ENCODE measurements at regions not wholly inside any gene's neighbourhood (a gene's known extent, or its start where the extent isn't known, plus 50 kb on each side); places are given as distances from the start of the nearest gene placed in this dataset.
"Not testable (repeated sequence)": the region's sequence is repeated elsewhere in the genome, so short reads cannot be mapped to it uniquely, and the experiment has no call there.

DNA sequence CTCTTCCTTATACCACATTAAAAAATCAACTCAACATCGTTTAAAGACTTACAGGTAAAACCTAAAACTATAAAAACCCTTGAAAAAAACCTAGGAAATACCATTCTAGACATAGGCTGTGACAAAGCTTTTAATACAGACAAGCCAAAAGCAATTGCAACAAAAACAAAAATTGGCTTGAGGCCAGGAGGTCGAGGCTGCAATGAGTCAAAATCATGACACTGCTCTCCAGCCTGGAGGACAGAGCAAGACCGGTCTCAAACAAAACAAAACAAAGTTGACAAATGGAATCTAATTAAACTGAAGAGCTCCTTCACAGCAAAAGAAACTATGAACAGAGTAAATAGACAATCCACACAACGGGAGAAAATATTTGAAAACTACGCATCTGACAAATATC lies 1057.8 kb downstream of the FSCB start:
- peaks cover 12% of the 10 kb centered on the region for H3K9me3 Mint-ChIP-seq
- H3K27ac Mint-ChIP-seq, result no peak overlapping the region
- H3K4me1 Mint-ChIP-seq, result no peaks in the 10 kb centered on the region
- H3K36me3 Mint-ChIP-seq, result no peaks in the 10 kb centered on the region
- DNase-seq (ENCODE audit: low spot score in 2 of 2) (no peak), ATAC-seq (no peak)
- H3K4me3 Mint-ChIP-seq, result no peak overlapping the region

DNA sequence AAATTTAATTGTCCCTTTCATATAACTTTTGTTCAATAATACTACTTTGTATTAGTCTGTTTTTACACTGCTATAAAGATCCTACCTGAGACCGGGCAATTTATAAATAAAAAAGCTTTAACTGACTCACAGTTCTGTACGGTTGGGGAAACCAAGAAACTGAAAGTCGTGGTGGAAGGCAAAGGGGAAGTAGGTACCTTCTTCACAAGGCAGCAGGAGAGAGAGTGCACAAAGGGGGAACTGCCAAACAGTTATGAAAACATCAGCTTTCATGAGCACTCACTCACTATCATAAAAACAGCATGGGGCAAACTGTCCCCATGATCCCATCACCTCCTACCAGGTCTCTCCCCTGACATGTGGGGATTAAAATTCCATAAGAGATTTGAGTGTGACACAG lies 1069.0 kb downstream of the FSCB start:
- Mint-ChIP-seq H3K36me3 (no peaks in the 10 kb centered on the region), H3K4me3 (no peak overlapping the region), H3K4me1 (no peaks in the 10 kb centered on the region), H3K27ac (no peak overlapping the region), H3K9me3 (peaks cover 9% of the 10 kb centered on the region)
- DNase-seq (ENCODE audit: low spot score in 2 of 2) (no peak), ATAC-seq (no peak)

DNA sequence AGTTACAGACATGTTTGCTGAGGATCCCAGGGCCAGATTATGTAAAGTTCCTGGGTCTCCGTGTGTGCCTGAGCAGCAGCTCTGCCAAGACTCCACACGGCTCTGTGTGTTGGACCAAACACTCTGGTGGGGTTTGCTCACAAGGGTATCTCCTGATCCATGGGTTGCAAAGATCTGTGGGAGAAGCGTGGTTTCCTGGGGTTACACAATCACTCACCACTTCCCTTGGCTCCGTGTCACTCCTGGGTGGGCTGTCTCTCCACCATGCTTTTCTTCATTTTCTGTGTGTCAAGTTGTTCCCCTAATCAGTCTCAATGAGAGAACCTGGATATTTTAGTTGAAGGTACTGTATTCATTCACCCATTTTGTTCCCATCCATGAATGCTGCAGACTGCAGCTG lies 1088.8 kb downstream of the FSCB start:
- no peak for DNase-seq (ENCODE audit: low spot score in 2 of 2)
- peaks cover 24% of the 10 kb centered on the region for H3K9me3 Mint-ChIP-seq
- no peaks in the 10 kb centered on the region for H3K36me3 Mint-ChIP-seq
- no peak overlapping the region for H3K27ac Mint-ChIP-seq
- ATAC-seq, result no peak
- no peak overlapping the region for H3K4me3 Mint-ChIP-seq
- no peaks in the 10 kb centered on the region for H3K4me1 Mint-ChIP-seq

DNA sequence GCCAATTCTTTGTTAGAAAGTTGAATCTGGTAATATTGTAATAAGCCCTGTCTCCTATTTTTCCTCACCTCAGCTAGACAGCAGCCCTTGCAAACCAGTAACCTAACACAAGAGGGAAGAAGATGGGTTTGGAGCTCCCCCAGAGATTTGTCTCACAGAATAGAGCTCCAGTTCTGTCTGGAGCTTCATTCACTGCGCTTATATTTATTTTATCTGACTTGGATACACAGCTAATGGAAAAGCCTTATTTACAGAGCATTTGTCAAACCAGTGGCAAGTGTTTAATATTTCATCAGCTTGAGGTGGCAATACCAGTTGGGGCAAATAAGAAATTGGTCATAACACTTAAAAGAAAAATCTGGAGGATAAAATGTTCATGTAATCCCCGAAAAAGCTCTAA lies 1094.0 kb downstream of the FSCB start:
- Mint-ChIP-seq H3K4me1 (no peaks in the 10 kb centered on the region), H3K27ac (no peak overlapping the region), H3K4me3 (no peak overlapping the region), H3K9me3 (peaks cover 13% of the 10 kb centered on the region), H3K36me3 (no peaks in the 10 kb centered on the region)
- no peak for ATAC-seq
- no peak for DNase-seq (ENCODE audit: low spot score in 2 of 2)

DNA sequence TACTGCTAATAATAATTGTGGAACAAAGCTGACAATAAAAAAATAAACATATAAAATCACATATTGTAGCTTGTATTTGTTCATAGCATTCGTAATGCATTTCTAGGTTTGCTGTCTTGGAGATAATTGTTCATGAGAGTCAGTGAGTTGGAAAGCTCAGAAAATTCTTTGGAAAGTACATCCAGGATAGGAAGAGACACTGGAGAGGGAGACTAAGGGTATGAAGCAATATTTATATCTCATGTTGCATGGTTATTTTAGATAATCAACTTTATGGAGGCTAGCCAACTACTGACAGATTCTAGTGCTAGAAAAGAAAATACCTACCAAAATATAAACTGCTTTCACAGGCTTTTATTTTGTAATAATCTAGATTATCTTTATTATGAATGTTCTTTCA lies 1095.2 kb downstream of the FSCB start:
- Mint-ChIP-seq H3K36me3 (no peaks in the 10 kb centered on the region), H3K9me3 (peaks cover 10% of the 10 kb centered on the region), H3K4me1 (no peaks in the 10 kb centered on the region), H3K27ac (no peak overlapping the region), H3K4me3 (no peak overlapping the region)
- no peak for DNase-seq (ENCODE audit: low spot score in 2 of 2)
- ATAC-seq, result no peak

DNA sequence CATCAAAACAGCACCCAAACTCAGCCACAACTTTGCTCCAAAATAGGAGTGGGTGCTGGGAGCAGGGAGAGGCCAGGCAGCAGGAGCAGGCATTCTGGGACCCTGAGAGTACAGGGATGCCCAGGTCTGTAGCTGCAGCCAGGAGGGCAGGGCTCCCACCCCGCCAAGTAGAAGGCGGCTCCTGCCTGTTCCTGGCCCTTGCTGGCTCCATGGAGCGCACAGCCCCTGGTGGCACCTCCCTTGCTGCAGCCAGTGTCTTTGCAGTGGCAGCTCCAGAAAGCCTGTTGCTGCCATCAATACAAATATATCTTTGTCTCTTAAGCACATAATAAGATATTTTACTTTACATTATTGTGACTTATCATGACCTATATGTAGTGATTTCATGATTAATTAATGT lies 1096.5 kb downstream of the FSCB start:
- ATAC-seq (no peak), DNase-seq (ENCODE audit: low spot score in 2 of 2) (no peak)
- H3K9me3 Mint-ChIP-seq, result peaks cover 6% of the 10 kb centered on the region
- no peak overlapping the region for H3K27ac Mint-ChIP-seq
- no peaks in the 10 kb centered on the region for H3K36me3 Mint-ChIP-seq
- no peaks in the 10 kb centered on the region for H3K4me1 Mint-ChIP-seq
- H3K4me3 Mint-ChIP-seq, result no peak overlapping the region

DNA sequence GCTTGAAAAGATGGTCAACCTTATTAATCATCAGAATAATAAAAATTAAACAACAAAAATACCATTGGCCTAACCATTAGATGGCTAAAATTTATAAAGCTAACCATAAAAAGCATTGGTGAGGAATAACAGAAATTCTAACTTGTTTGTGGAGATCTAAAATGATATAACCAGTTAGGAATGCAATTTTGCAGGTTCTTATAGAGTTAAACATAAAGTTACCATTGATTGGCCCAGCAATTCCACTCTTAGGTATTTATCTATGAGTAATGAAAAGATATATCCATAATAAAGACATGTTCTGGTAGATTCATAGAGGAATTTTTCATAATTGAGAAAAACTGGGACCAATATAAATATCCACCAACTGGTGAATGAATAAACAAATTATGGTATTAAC lies 1098.6 kb downstream of the FSCB start:
- Mint-ChIP-seq H3K27ac (no peak overlapping the region), H3K4me1 (no peaks in the 10 kb centered on the region), H3K9me3 (peaks cover 15% of the 10 kb centered on the region), H3K36me3 (no peaks in the 10 kb centered on the region), H3K4me3 (no peak overlapping the region)
- ATAC-seq, result no peak
- DNase-seq (ENCODE audit: low spot score in 2 of 2), result no peak

DNA sequence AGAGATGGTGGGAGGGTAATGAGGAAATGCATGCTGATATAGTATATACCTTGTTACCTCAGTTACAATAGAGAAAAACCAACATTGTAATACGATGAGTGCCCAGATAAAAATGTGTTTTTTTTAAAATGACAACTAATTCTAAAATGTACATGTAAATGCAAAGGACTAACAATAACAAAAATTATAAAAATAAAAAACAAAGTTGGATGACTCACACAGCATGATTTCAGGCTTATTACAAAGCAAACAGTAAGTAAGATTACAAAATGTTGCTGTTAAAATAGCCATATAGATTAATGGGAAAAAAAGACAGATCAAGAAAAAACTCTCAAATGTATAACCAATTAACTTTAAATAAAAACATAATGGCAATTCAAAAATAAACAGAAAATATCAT lies 1099.4 kb downstream of the FSCB start:
- no peak for DNase-seq (ENCODE audit: low spot score in 2 of 2)
- Mint-ChIP-seq H3K9me3 (peaks cover 15% of the 10 kb centered on the region), H3K4me3 (no peak overlapping the region)

DNA sequence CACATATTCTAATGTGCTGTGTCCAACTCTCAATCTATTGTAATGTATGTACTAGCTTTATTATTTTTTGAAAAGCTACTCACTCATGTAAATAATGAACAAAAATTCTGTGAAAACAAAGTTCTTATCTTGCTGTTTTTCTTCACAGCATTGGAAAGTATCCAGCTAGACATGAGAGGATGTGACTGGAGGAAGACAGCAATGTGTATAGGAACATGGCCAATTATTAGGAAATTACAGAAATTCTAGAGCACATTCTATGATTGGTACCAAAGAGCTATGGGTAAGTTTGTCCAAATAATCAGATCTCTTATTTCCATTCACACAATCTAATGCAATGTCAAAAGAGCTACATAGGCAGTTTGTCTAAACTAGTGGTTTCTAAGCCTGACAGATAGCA lies 1100.2 kb downstream of the FSCB start:
- H3K36me3 Mint-ChIP-seq, result no peaks in the 10 kb centered on the region
- DNase-seq (ENCODE audit: low spot score in 2 of 2) (no peak), ATAC-seq (no peak)
- H3K4me1 Mint-ChIP-seq, result no peaks in the 10 kb centered on the region
- H3K4me3 Mint-ChIP-seq, result no peak overlapping the region
- no peak overlapping the region for H3K27ac Mint-ChIP-seq
- H3K9me3 Mint-ChIP-seq, result peaks cover 20% of the 10 kb centered on the region

More for the DNA sequence above, 1099.4 kb downstream of the FSCB start:
- ATAC-seq, result no peak
- H3K27ac Mint-ChIP-seq, result no peak overlapping the region
- no peaks in the 10 kb centered on the region for H3K36me3 Mint-ChIP-seq
- no peaks in the 10 kb centered on the region for H3K4me1 Mint-ChIP-seq

DNA sequence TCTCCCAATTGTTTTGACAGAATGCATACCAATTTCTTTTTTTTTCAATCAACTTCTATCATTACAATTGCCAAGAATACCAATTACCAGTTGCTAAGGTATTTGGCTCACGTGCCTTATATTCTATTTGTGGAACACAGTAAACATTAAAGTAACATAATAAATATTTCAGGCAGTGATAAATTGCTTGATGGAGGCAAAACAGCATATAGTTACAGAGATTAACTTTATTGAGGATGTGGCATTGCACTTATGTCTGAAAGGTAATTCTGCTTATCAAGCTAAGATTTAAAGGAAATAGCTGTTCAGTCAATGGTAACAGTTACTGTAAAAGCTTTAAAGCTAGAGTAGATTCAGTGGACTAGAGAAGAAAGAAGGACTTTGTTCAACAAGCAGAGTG lies 1107.8 kb downstream of the FSCB start:
- no peak for ATAC-seq

DNA sequence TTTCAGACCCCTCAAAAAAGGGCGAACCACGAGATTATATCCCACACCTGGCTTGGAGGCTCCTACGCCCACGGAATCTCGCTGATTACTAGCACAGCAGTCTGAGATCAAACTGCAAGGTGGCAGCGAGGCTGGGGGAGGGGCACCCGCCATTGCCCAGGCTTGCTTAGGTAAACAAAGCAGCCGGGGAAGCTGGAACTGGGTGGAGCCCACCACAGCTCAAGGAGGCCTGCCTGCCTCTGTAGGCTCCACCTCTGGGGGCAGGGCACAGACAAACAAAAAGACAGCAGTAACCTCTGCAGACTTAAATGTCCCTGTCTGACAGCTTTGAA lies 1136.6 kb downstream of the FSCB start:
- H3K36me3 Mint-ChIP-seq; DNase-seq (ENCODE audit: low spot score in 2 of 2); H3K4me1 Mint-ChIP-seq; H3K27ac Mint-ChIP-seq; ATAC-seq; H3K4me3 Mint-ChIP-seq; H3K9me3 Mint-ChIP-seq: not testable (repeated sequence)

More for the DNA sequence above, 1107.8 kb downstream of the FSCB start:
- no peaks in the 10 kb centered on the region for H3K4me1 Mint-ChIP-seq
- no peak for DNase-seq (ENCODE audit: low spot score in 2 of 2)
- H3K9me3 Mint-ChIP-seq, result peaks cover 15% of the 10 kb centered on the region
- H3K36me3 Mint-ChIP-seq, result no peaks in the 10 kb centered on the region
- no peak overlapping the region for H3K27ac Mint-ChIP-seq
- H3K4me3 Mint-ChIP-seq, result no peak overlapping the region

DNA sequence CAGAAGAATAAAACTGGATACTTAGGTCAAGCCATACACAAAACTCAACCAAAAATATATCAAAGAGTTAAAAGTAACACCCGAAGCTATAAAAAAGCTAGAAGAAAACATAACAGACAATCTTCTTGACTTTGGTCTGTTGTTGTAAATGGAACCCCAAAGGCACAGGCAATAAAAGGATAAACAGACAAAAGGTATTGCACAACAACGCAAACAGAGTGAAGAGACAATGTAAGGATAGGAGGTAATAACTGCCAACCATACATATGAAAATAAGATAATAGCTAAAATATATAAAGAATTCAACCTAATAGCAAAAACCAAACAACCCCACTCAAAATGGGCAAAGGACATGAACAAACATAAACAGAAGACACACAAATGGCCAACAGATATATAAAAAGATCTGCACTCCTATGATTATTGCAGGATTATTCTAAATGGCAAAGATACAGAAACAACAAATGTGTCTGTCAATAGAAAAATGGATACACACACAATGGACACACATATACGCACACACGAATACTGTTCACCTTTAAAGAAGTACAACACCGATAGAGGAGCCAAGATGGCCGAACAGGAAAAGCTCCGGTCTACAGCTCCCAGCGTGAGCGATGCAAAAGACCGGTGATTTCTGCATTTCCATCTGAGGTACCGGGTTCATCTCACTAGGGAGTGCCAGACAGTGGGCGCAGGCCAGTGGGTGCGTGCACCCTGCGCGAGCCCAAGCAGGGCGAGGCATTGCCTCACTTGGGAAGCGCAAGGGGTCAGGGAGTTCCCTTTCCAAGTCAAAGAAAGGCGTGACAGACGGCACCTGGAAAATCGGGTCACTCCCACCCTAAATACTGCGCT lies 1137.1 kb downstream of the FSCB start:
- no peak for DNase-seq (ENCODE audit: low spot score in 2 of 2)

DNA sequence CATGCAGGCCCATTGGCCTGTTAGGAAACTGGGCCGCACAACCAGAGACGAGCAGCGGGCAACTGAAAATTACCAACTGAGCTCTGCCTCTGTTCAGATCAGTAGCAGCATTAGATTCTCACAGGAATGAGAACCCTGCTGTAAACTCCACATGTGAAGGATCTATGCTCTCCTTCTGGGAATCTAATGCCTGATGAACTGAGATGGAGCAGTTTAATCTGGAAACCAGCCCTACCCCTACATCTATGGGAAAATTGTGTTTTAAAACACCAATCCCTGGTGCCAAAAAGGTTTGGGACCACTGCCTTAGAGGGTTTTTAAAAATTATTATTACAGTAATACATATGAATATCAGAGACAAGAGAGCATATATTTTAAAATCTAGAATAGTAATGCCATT lies 1144.5 kb downstream of the FSCB start:
- Mint-ChIP-seq H3K36me3 (no peaks in the 10 kb centered on the region), H3K9me3 (peaks cover 7% of the 10 kb centered on the region), H3K4me1 (no peaks in the 10 kb centered on the region), H3K27ac (no peak overlapping the region), H3K4me3 (no peak overlapping the region)
- ATAC-seq, result no peak
- no peak for DNase-seq (ENCODE audit: low spot score in 2 of 2)

More for the DNA sequence above, 1137.1 kb downstream of the FSCB start:
- no peak for ATAC-seq
- no peaks in the 10 kb centered on the region for H3K4me1 Mint-ChIP-seq
- no peak overlapping the region for H3K27ac Mint-ChIP-seq
- no peak overlapping the region for H3K4me3 Mint-ChIP-seq
- H3K36me3 Mint-ChIP-seq, result no peaks in the 10 kb centered on the region
- peaks cover 3% of the 10 kb centered on the region for H3K9me3 Mint-ChIP-seq

DNA sequence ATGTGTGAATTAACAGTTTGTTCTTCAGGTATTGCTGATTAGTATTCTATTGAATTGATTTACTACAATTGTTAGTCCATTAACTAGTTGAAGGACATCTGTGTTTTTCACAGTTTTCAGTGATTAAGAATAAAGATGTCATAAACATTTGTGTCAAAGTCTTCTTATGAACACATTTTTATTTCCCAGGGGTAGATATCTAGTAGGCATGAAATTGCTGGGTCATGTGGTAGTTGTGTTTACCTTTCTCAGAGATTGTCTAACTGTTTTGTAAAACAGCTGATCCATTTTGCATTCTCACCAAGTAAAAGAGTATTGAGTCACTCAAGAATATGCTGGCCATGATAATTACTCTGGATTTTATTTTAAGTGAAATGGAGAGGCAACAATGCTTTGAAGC lies 1145.3 kb downstream of the FSCB start:
- no peaks in the 10 kb centered on the region for H3K4me1 Mint-ChIP-seq
- H3K36me3 Mint-ChIP-seq, result no peaks in the 10 kb centered on the region
- H3K9me3 Mint-ChIP-seq, result peaks cover 10% of the 10 kb centered on the region
- ATAC-seq (no peak), DNase-seq (ENCODE audit: low spot score in 2 of 2) (no peak)
- H3K27ac Mint-ChIP-seq, result no peak overlapping the region
- H3K4me3 Mint-ChIP-seq, result no peak overlapping the region

DNA sequence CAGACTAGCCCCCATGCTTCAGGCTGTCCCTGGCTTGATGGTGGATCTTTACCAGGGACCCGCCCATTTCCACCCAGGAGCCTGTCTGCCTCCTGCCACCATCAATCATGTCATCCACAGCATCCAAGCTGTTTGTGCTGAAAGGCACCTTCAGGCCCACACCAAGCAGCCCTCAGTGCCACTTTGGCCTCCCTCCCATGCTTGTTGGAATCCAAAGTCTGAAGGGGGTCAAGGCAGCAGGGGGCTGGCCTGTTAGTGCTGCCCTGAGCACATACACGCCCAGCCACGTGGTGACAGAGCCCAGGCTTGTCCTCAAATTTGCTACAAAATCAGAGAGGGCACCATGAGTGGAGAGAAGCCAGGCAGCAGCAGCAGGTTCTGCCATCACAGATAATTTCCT lies 1146.8 kb downstream of the FSCB start:
- no peaks in the 10 kb centered on the region for H3K4me1 Mint-ChIP-seq
- DNase-seq (ENCODE audit: low spot score in 2 of 2), result no peak
- H3K9me3 Mint-ChIP-seq, result peaks cover 13% of the 10 kb centered on the region
- ATAC-seq, result no peak
- H3K4me3 Mint-ChIP-seq, result no peak overlapping the region
- H3K27ac Mint-ChIP-seq, result no peak overlapping the region
- H3K36me3 Mint-ChIP-seq, result no peaks in the 10 kb centered on the region

DNA sequence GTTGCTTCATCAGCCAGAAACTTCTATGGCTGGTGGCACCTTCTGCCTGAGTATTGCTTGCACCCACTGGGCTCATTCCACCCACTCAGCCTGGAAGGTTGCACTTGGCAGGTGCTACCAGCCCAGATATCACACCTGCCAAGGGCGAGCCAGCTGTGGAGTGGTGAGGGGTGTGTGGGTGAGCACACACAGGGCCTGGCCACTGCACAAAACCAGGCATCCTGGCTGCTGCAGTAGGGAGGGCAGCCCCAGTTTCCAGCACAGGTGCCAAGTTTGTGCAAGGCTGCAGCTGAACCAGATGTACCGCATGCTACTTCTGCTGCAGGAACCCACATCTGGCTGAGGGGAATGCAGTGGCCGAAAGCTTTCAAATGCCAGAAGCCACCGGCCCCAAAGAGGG lies 1147.8 kb downstream of the FSCB start:
- no peak overlapping the region for H3K4me3 Mint-ChIP-seq
- peaks cover 13% of the 10 kb centered on the region for H3K9me3 Mint-ChIP-seq
- no peak overlapping the region for H3K27ac Mint-ChIP-seq
- peak; percentile 8 for ATAC-seq
- no peaks in the 10 kb centered on the region for H3K4me1 Mint-ChIP-seq
- DNase-seq (ENCODE audit: low spot score in 2 of 2), result no peak
- no peaks in the 10 kb centered on the region for H3K36me3 Mint-ChIP-seq

Measured in stimulated activated effector memory CD8-positive, alpha-beta T cell treated with anti-CD3 and anti-CD28 coated beads, Interleukin-12 subunit alpha, Interleukin-12 subunit beta, amount 100 ng/mL, for 72 hours (primary cell).